ENCODE measurements at regions not wholly inside any gene's neighbourhood (a gene's known extent, or its start where the extent isn't known, plus 50 kb on each side); places are given as distances from the start of the nearest gene placed in this dataset.

DNA sequence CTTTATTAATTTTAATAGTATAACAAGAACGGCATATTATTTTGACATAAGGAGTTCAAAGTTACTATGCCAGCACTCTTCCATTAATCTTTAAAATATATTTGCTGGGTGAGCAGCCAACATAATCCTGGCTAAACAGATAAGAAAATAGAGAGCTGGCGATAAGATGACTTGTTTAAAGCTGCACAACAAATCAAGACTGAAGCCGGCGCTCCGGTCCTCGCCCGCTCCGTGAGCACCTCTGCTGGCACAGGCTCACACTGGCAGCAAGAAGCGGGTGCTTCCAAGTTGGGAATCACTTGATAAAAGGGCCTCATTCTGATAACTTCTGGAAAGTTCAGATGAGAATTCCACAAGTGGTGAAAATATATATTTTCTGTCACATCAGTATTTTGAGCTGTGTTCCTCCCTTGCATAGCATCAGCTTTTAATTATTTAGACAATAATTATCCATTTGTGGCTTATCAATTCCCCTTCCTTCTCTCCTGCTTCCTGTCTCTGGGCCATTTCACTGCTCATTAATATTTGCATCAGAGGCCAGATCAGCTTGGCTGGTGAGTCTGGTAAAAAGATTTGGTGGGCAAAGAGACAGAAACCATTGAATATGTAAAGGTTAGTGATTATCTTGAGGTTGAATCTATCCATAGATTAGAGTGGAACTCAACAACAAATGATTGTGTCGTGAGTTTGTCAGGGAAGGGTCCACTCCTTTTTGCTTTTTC, 205.3 kb downstream of the MZT1 start:
- no peak overlapping the region for H3K4me3 ChIP-seq
- DNase-seq (no peak), ATAC-seq (no peak)
- H3K27ac ChIP-seq, result no peak overlapping the region
- no peaks in the 10 kb centered on the region for H3K9me3 ChIP-seq
- WGBS, 3 donors, result 84 to 90% (median 89%) methylated on average over 10 of the region's 10 CpGs
- no peaks in the 10 kb centered on the region for H3K4me1 ChIP-seq
- H3K27me3 ChIP-seq (ENCODE audit: insufficient read depth in 3 of 3, low read length in 2 of 3), result no peaks in the 10 kb centered on the region
- TF ChIP-seq, protein P1, sequence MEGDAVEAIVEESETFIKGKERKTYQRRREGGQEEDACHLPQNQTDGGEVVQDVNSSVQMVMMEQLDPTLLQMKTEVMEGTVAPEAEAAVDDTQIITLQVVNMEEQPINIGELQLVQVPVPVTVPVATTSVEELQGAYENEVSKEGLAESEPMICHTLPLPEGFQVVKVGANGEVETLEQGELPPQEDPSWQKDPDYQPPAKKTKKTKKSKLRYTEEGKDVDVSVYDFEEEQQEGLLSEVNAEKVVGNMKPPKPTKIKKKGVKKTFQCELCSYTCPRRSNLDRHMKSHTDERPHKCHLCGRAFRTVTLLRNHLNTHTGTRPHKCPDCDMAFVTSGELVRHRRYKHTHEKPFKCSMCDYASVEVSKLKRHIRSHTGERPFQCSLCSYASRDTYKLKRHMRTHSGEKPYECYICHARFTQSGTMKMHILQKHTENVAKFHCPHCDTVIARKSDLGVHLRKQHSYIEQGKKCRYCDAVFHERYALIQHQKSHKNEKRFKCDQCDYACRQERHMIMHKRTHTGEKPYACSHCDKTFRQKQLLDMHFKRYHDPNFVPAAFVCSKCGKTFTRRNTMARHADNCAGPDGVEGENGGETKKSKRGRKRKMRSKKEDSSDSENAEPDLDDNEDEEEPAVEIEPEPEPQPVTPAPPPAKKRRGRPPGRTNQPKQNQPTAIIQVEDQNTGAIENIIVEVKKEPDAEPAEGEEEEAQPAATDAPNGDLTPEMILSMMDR (IDR thresholded peaks at IDR 0.05), result no peak
- no peaks in the 10 kb centered on the region for H3K36me3 ChIP-seq (ENCODE audit: insufficient read depth in 1 of 2, low read depth in 1 of 2)
- intact Hi-C loops (cut with DNase I), result no loop called here

DNA sequence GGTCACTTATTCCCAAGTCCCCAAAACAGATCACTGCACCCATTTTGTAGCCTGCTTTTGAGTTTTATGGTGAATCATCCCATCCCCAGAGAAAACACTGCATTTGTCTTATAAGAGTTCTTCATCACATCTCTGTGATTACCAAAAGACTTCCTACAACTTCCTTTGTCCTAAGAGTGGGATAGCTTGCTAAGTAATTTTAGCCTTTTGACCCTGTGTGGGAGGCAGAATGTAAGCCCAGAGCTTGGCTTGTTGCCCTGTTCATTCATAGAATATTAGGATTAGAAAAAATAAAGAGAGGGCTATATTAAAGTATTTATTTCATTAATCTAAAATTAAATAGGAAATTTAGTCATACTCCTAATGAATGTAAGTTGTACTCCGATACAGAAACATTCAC, 213.3 kb downstream of the MZT1 start:
- no peak for ATAC-seq
- intact Hi-C loops (cut with DNase I), result no loop called here
- Histone ChIP-seq H3K27me3 (ENCODE audit: insufficient read depth in 3 of 3, low read length in 2 of 3) (no peaks in the 10 kb centered on the region), H3K9me3 (no peaks in the 10 kb centered on the region), H3K27ac (no peak overlapping the region), H3K4me3 (no peak overlapping the region), H3K4me1 (no peaks in the 10 kb centered on the region), H3K36me3 (ENCODE audit: insufficient read depth in 1 of 2, low read depth in 1 of 2) (no peaks in the 10 kb centered on the region)
- TF ChIP-seq, protein P1 (IDR thresholded peaks at IDR 0.05), result no peak
- DNase-seq, result no peak
- 0 to 1% (median 0%) methylated on average over 1 of the region's 1 CpG for WGBS, 3 donors

DNA sequence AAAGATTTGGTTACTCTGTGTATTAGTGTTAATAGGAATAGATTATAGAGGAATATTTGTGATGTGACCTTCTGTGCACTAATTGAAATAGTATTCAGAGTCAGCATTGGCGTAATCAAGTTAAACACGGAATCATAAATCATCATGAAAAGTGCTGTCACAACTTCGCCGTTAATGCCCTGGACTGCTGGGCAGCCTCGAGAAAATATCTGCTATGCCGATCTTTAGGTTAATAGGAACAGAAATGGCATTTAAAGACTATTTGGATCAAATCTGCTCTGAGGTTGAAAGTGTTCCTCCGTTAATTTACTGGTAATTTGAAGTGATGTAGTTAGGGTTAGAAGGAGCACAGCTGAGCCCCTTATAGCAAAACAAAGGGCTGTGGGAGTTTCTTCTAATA, 219.0 kb downstream of the MZT1 start:
- Histone ChIP-seq H3K27me3 (ENCODE audit: insufficient read depth in 3 of 3, low read length in 2 of 3) (no peaks in the 10 kb centered on the region), H3K9me3 (no peaks in the 10 kb centered on the region), H3K27ac (no peak overlapping the region), H3K4me3 (no peak overlapping the region), H3K4me1 (no peaks in the 10 kb centered on the region), H3K36me3 (ENCODE audit: insufficient read depth in 1 of 2, low read depth in 1 of 2) (no peaks in the 10 kb centered on the region)
- TF ChIP-seq, protein P1 (IDR thresholded peaks at IDR 0.05), result no peak
- WGBS, 3 donors, result 70 to 76% (median 74%) methylated on average over 7 of the region's 7 CpGs
- ATAC-seq, result no peak
- no peak for DNase-seq
- intact Hi-C loops (cut with DNase I), result no loop called here

DNA sequence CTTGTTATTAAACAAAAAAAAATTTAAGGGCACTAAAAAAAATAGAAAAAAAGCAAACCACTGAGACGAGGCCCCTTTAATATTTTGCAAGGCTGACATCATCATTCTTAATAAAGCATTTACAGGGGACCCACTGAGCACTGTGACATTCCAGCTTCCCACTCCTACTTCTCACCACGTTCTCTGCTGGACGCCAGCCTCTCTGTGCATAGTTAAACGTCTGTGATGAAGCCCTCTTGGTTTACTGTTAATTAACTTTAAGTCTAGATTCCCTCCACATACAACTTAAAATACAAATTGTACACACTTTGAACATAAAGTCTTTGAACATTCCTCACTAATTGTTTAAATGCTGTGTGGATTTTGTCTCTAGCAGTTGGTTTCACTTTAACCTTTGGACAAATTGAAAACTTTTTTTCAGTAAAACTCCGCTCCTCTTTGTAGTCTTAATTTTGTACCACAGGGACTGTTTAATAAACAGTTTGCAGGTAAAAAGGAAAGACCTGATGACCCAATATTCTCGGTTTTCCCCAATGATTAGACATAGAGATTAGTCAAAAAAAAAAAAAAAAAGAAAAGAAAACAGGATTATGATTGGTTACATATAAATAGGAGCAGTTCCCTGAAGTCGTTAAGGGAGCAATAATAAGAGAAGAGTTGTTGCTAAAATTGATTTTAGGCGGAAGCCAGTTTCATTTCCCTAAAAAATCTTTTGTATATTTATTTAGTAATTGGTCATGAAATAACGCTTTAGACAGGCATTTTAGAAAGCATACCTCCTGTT, 219.8 kb downstream of the MZT1 start:
- DNase-seq (no peak), ATAC-seq (no peak)
- TF ChIP-seq, protein P1 (IDR thresholded peaks at IDR 0.05), result no peak
- H3K4me3 ChIP-seq, result peak overlapping the region; percentile 29
- 28 to 38% (median 34%) methylated on average over 9 of the region's 9 CpGs for WGBS, 3 donors
- no peaks in the 10 kb centered on the region for H3K4me1 ChIP-seq
- H3K9me3 ChIP-seq, result no peaks in the 10 kb centered on the region
- H3K27me3 ChIP-seq (ENCODE audit: insufficient read depth in 3 of 3, low read length in 2 of 3), result no peaks in the 10 kb centered on the region
- no peak overlapping the region for H3K27ac ChIP-seq
- intact Hi-C loops (cut with DNase I), result no loop called here
- no peaks in the 10 kb centered on the region for H3K36me3 ChIP-seq (ENCODE audit: insufficient read depth in 1 of 2, low read depth in 1 of 2)

Measured in psoas muscle (tissue), 7 donors.